Peyer's patch (tissue), 4 donors: ENCODE measurements at regions not wholly inside any gene's neighbourhood (a gene's known extent, or its start where the extent isn't known, plus 50 kb on each side); places are given as distances from the start of the nearest gene placed in this dataset.

Experiments used
- POLR2A ChIP-seq, 2 donors: fragments of 450-650 bp; IDR thresholded peaks; one replicate each; pipeline ENCODE4 v1.5.1; 2017; ENCODE audit warnings: antibody characterized with exemption in 2 of 2, mild to moderate bottlenecking in 2 of 2, moderate library complexity in 2 of 2
- TF ChIP-seq, protein P1 (sequence below), 6 experiments: fragments of 450-650 bp in 4 of 6; fragments of 200-600 bp in 2 of 6; sonication (generic) in 1 of 6; IDR thresholded peaks; one replicate each; pipeline ENCODE4 v1.5.1; 2017 to 2019; ENCODE audit warnings: antibody characterized with exemption in 6 of 6, mild to moderate bottlenecking in 3 of 6, moderate library complexity in 1 of 6

DNA sequence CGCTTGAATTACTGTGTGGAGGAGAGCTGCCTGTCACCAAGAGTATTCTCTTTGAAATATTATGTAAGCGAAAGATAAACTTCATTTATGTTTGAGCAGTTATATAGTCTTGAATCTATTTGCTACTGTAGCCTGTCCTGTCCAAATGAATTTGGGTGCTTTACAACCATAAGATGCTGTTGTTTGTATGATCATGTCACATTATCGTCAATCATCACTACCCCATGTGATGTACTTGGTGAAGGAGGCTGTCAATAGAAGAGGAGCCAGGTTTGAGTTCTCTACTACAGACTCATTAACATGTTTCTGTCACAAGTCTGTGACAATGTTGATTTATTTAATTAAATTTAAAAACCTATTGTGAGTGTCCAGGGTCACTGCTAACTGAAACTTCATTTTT is 403.3 kb upstream of the MEF2C start:
- TF ChIP-seq, protein P1, sequence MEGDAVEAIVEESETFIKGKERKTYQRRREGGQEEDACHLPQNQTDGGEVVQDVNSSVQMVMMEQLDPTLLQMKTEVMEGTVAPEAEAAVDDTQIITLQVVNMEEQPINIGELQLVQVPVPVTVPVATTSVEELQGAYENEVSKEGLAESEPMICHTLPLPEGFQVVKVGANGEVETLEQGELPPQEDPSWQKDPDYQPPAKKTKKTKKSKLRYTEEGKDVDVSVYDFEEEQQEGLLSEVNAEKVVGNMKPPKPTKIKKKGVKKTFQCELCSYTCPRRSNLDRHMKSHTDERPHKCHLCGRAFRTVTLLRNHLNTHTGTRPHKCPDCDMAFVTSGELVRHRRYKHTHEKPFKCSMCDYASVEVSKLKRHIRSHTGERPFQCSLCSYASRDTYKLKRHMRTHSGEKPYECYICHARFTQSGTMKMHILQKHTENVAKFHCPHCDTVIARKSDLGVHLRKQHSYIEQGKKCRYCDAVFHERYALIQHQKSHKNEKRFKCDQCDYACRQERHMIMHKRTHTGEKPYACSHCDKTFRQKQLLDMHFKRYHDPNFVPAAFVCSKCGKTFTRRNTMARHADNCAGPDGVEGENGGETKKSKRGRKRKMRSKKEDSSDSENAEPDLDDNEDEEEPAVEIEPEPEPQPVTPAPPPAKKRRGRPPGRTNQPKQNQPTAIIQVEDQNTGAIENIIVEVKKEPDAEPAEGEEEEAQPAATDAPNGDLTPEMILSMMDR (IDR thresholded peaks at IDR 0.05) = no peak
- TF ChIP-seq POLR2A (IDR thresholded peaks at IDR 0.05) = no peak
